Activated CD8-positive, alpha-beta T cell treated with anti-CD3 and anti-CD28 coated beads, Interleukin-2, amount 10 ng/mL, durations not matched to agents 7 days and 5 days (primary cell): ENCODE measurements at regions not wholly inside any gene's neighbourhood (a gene's known extent, or its start where the extent isn't known, plus 50 kb on each side); places are given as distances from the start of the nearest gene placed in this dataset.

Experiments used
- ATAC-seq: fragments of 150-1000 bp; cut with Tn5 transposase; one replicate; pipeline ENCODE4 v1.10.0; 2021; ENCODE audit warnings: moderate library complexity
- CTCF ChIA-PET: fragments of 350-600 bp; sonication (Branson Sonifier 250); formaldehyde crosslinking; loops from one replicate; lab custom pipeline; 2021; ENCODE audit warnings: antibody characterized with exemption; lab: Charles Lee
- POLR2A ChIA-PET: fragments of 350-600 bp; sonication (Branson Sonifier 250); formaldehyde crosslinking; loops from one replicate; lab custom pipeline; 2021; ENCODE audit warnings: antibody characterized with exemption; lab: Charles Lee
- DNase-seq: peaks from one replicate; pipeline ENCODE4 v3.0.0-alpha.2; 2020
- H3K27ac Mint-ChIP-seq: one replicate; pipeline ENCODE4 v1.8.0; 2021; ENCODE audit warnings: mild to moderate bottlenecking, mixed read lengths
- H3K27me3 Mint-ChIP-seq: one replicate; pipeline ENCODE4 v1.8.0; 2021; ENCODE audit warnings: low read depth, mixed read lengths
- H3K36me3 Mint-ChIP-seq: one replicate; pipeline ENCODE4 v1.8.0; 2021; ENCODE audit warnings: low read depth, mixed read lengths
- H3K4me1 Mint-ChIP-seq: one replicate; pipeline ENCODE4 v1.8.0; 2021; ENCODE audit warnings: low read depth, mixed read lengths
- H3K4me3 Mint-ChIP-seq: one replicate; pipeline ENCODE4 v1.8.0; 2021; ENCODE audit warnings: mild to moderate bottlenecking, mixed read lengths
- H3K9me3 Mint-ChIP-seq: one replicate; pipeline ENCODE4 v1.8.0; 2022; ENCODE audit warnings: mixed read lengths; ENCODE audit not compliant: insufficient read depth

GRCh38 chr1:234665975-234666605, 56.1 kb upstream of the IRF2BP2 start:
- H3K4me3 Mint-ChIP-seq = no peak overlapping the region
- ChIA-PET CTCF (interaction anchor here (1.0 kb wide), 1 partner anchor 9 kb away, joined by 3 read pairs; no protein-coding TSS in a partner anchor), POLR2A (interaction anchor here (0.6 kb wide), 1 partner anchor 58 kb away, joined by 3 read pairs; no protein-coding TSS in a partner anchor)
- DNase-seq = no peak
- H3K27ac Mint-ChIP-seq = no peak overlapping the region
- peaks cover 7% of the 10 kb centered on the region for H3K4me1 Mint-ChIP-seq
- no peak for ATAC-seq
- H3K27me3 Mint-ChIP-seq = no peaks in the 10 kb centered on the region
- H3K9me3 Mint-ChIP-seq = no peaks in the 10 kb centered on the region
- no peaks in the 10 kb centered on the region for H3K36me3 Mint-ChIP-seq

GRCh38 chr1:234662148-234662547, 52.2 kb upstream of the IRF2BP2 start:
- no peak for ATAC-seq
- CTCF ChIA-PET = no interaction called here
- H3K27me3 Mint-ChIP-seq = no peaks in the 10 kb centered on the region
- POLR2A ChIA-PET = no interaction called here
- DNase-seq = no peak
- no peaks in the 10 kb centered on the region for H3K36me3 Mint-ChIP-seq
- H3K4me3 Mint-ChIP-seq = no peak overlapping the region
- no peak overlapping the region for H3K27ac Mint-ChIP-seq
- peaks cover 9% of the 10 kb centered on the region for H3K4me1 Mint-ChIP-seq
- no peaks in the 10 kb centered on the region for H3K9me3 Mint-ChIP-seq

- Mint-ChIP-seq H3K36me3 (no peaks in the 10 kb centered on the region), H3K27me3 (no peaks in the 10 kb centered on the region), H3K27ac (no peak overlapping the region), H3K9me3 (no peaks in the 10 kb centered on the region), H3K4me1 (peaks cover 12% of the 10 kb centered on the region), H3K4me3 (no peak overlapping the region)
- DNase-seq (no peak), ATAC-seq (no peak)
- ChIA-PET POLR2A (no interaction called here), CTCF (no interaction called here)
Observed at GRCh38 chr1:234661317-234661928, 51.4 kb upstream of the IRF2BP2 start.

DNA sequence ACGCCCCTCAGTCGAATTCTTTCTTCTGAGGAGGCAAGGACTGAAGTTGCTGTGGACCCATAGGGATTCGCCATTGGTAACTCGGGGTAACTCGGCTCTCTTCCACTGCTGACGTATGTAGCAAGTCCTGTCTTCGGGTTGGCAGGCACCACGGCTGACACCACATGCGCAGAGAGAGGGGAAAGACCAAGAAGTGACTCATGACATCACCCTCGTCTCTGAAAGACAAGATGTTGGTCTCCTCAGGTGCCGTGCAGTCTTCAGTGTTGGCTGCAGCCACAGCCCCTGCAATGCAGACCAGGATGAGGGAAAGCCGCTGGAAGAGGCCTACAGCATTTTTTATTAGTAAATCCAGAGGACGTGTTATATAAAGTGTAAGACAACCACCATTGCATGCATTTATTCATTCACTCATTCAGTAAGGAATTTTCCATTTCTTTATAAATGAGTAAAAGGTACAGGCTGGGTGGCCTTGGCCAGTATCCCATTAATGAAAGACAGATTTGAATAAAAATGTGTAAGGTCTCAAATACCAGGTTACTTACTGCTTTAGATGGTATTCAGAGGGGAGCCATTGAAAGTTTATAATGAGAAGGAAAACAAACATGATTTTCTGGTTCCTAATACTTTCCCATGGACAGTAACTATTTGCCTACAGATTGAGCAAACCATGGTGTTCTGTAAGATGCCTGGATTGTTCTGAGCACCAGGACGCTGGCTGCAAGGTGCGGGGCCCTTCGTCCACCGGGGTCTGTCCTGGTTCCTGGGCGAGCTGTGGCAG, 50.7 kb upstream of the IRF2BP2 start:
- ATAC-seq (no peak), DNase-seq (no peak)
- Mint-ChIP-seq H3K36me3 (no peaks in the 10 kb centered on the region), H3K4me1 (peaks cover 5% of the 10 kb centered on the region), H3K9me3 (no peaks in the 10 kb centered on the region), H3K27ac (no peak overlapping the region), H3K27me3 (no peaks in the 10 kb centered on the region), H3K4me3 (no peak overlapping the region)
- ChIA-PET CTCF (no interaction called here), POLR2A (no interaction called here)
